Spleen (tissue), 11 donors: ENCODE measurements at regions not wholly inside any gene's neighbourhood (a gene's known extent, or its start where the extent isn't known, plus 50 kb on each side); places are given as distances from the start of the nearest gene placed in this dataset.

Source experiments
- DNase-seq: peaks from one replicate; pipeline ENCODE4 v3.0.0-alpha.2; 2020
- H3K27ac ChIP-seq, 8 donors: fragments of 200-600 bp; sonication (generic) in 7 of 8; 1 replicate in 4 of 8; 2 replicates in 4 of 8; pipeline versions ENCODE4 v1.5.0 to v1.8.0; 2016 to 2021; ENCODE audit warnings: inconsistent platforms in 4 of 8, mild to moderate bottlenecking in 4 of 8, moderate library complexity in 1 of 8
- H3K27me3 ChIP-seq, 7 donors: fragments of 200-600 bp; sonication (generic) in 6 of 7; replicated peaks in 1 of 7; 1 replicate in 4 of 7; 2 replicates in 3 of 7; pipeline versions ENCODE4 v1.5.0 to v1.8.0; 2016 to 2021; ENCODE audit warnings: inconsistent platforms in 3 of 7, mild to moderate bottlenecking in 1 of 7
- H3K36me3 ChIP-seq, 6 donors: fragments of 200-600 bp; sonication (generic) in 5 of 6; 1 replicate in 4 of 6; 2 replicates in 2 of 6; pipeline versions ENCODE4 v1.5.0 to v1.8.0; 2016 to 2021; ENCODE audit warnings: inconsistent platforms in 2 of 6
- H3K4me1 ChIP-seq, 6 donors: fragments of 200-600 bp; sonication (generic) in 5 of 6; 1 replicate in 3 of 6; 2 replicates in 3 of 6; pipeline versions ENCODE4 v1.5.0 to v1.8.0; 2016 to 2021; ENCODE audit warnings: inconsistent platforms in 3 of 6
- H3K4me3 ChIP-seq, 8 donors: fragments of 200-600 bp; sonication (generic) in 7 of 8; 1 replicate in 4 of 8; 2 replicates in 4 of 8; pipeline versions ENCODE4 v1.5.0 to v1.8.0; 2016 to 2021; ENCODE audit warnings: inconsistent platforms in 4 of 8, mild to moderate bottlenecking in 4 of 8, moderate library complexity in 2 of 8
- H3K9me3 ChIP-seq, 8 donors: fragments of 200-600 bp; sonication (generic) in 7 of 8; 1 replicate in 4 of 8; 2 replicates in 4 of 8; pipeline versions ENCODE4 v1.5.0 to v1.8.0; 2016 to 2021; ENCODE audit warnings: inconsistent platforms in 4 of 8
- CTCF ChIP-seq, 11 experiments: fragments of 200-600 bp in 7 of 11; fragments of 450-650 bp in 4 of 11; sonication (generic) in 4 of 11; IDR thresholded peaks in 8 of 11; conservative IDR thresholded peaks in 3 of 11; 1 replicate in 7 of 11; 2 replicates in 4 of 11; pipeline versions ENCODE4 v1.4.0 to v1.8.0; 2016 to 2021; ENCODE audit warnings: antibody characterized with exemption in 11 of 11, inconsistent platforms in 4 of 11, mild to moderate bottlenecking in 1 of 11
- POLR2A ChIP-seq, 3 donors: fragments of 450-650 bp; IDR thresholded peaks; one replicate each; pipeline ENCODE4 v1.5.1; 2017; ENCODE audit warnings: antibody characterized with exemption in 3 of 3, mild to moderate bottlenecking in 1 of 3
- POLR2AphosphoS5 ChIP-seq, 3 donors: sonication (generic); formaldehyde crosslinking; IDR thresholded peaks; one replicate each; pipeline ENCODE4 v1.5.1; 2017; ENCODE audit warnings: antibody characterized with exemption in 3 of 3
- WGBS, 5 donors: extraction: QIAGEN DNeasy Blood & Tissue Kit in 3 of 5; methylation state at CpG; one replicate each; pipeline versions ENCODE4 v1.1.5 to v1.1.7; 2013 to 2018; 5-methylcytosine and 5-hydroxymethylcytosine counted together
- intact Hi-C: fragments of 100-400 bp; cut with DNase I; formaldehyde crosslinking; loops from one replicate; pipeline ENCODE4 v1.15.0; 2023; ENCODE audit warnings: low total_unique reads
- donor health status: healthy with polysubstance abuse.
- donor health status: DM: no; HTN: no; CAD: no; lungs with moderate emphysema.
- donor health status: DM: no; HTN: no; CAD: no.
- donor health status: Bipolar disorder and iron deficiency.
- donor health status: healthy.
- donor health status: DM: no; HTN: no; CAD: no.
- donor health status: DM: yes; HTN: yes; CAD: no.

GRCh38 chr5:67490543-67491321, 294.1 kb upstream of the CD180 start:
- H3K4me1 ChIP-seq: no peaks in the 10 kb centered on the region
- H3K27me3 ChIP-seq: no peaks in the 10 kb centered on the region
- no peaks in the 10 kb centered on the region for H3K36me3 ChIP-seq
- no peak overlapping the region for H3K4me3 ChIP-seq
- 73 to 87% (median 78%) methylated on average over 8 of the region's 8 CpGs for WGBS, 5 donors
- TF ChIP-seq POLR2AphosphoS5 (IDR thresholded peaks at IDR 0.05): no peak
- no peak for TF ChIP-seq CTCF (IDR thresholded peaks at IDR 0.05 in 8 of 11, conservative IDR thresholded peaks at IDR 0.05 in 3 of 11)
- TF ChIP-seq POLR2A (IDR thresholded peaks at IDR 0.05): no peak
- H3K9me3 ChIP-seq: no peaks in the 10 kb centered on the region
- intact Hi-C loops: no loop called here
- DNase-seq: no peak
- no peak overlapping the region for H3K27ac ChIP-seq

- no peak for DNase-seq
- TF ChIP-seq CTCF (IDR thresholded peaks at IDR 0.05 in 8 of 11, conservative IDR thresholded peaks at IDR 0.05 in 3 of 11): no peak
- WGBS, 5 donors: 93 to 96% (median 95%) methylated on average over 4 of the region's 4 CpGs
- H3K4me1 ChIP-seq: no peaks in the 10 kb centered on the region
- intact Hi-C loops: no loop called here
- H3K27me3 ChIP-seq: no peaks in the 10 kb centered on the region
- no peak overlapping the region for H3K27ac ChIP-seq
- no peak overlapping the region for H3K4me3 ChIP-seq
- no peaks in the 10 kb centered on the region for H3K36me3 ChIP-seq
- peaks cover 0 to 2% (median 0%) of the 10 kb centered on the region in 8 donors for H3K9me3 ChIP-seq
Observed at GRCh38 chr5:67488885-67489284, 292.3 kb upstream of the CD180 start.

- Histone ChIP-seq H3K27ac (no peak overlapping the region), H3K9me3 (peaks cover 0 to 3% (median 0%) of the 10 kb centered on the region in 8 donors), H3K4me1 (no peaks in the 10 kb centered on the region), H3K36me3 (no peaks in the 10 kb centered on the region), H3K4me3 (no peak overlapping the region), H3K27me3 (no peaks in the 10 kb centered on the region)
- no peak for DNase-seq
- intact Hi-C loops: no loop called here
- 79 to 88% (median 85%) methylated on average over 4 of the region's 4 CpGs for WGBS, 5 donors
- TF ChIP-seq CTCF (IDR thresholded peaks at IDR 0.05 in 8 of 11, conservative IDR thresholded peaks at IDR 0.05 in 3 of 11) (no peak), POLR2AphosphoS5 (IDR thresholded peaks at IDR 0.05) (no peak), POLR2A (IDR thresholded peaks at IDR 0.05) (no peak)
Observed at GRCh38 chr5:67487862-67488261, 291.3 kb upstream of the CD180 start.

- no peak for DNase-seq
- H3K36me3 ChIP-seq: no peaks in the 10 kb centered on the region
- no peaks in the 10 kb centered on the region for H3K4me1 ChIP-seq
- intact Hi-C loops: no loop called here
- no peak overlapping the region for H3K4me3 ChIP-seq
- H3K9me3 ChIP-seq: peaks cover 0 to 3% (median 0%) of the 10 kb centered on the region in 8 donors
- H3K27me3 ChIP-seq: no peaks in the 10 kb centered on the region
- H3K27ac ChIP-seq: no peak overlapping the region
- no peak for TF ChIP-seq POLR2AphosphoS5 (IDR thresholded peaks at IDR 0.05)
- no peak for TF ChIP-seq POLR2A (IDR thresholded peaks at IDR 0.05)
- no peak for TF ChIP-seq CTCF (IDR thresholded peaks at IDR 0.05 in 8 of 11, conservative IDR thresholded peaks at IDR 0.05 in 3 of 11)
- 69 to 81% (median 73%) methylated on average over 2 of the region's 2 CpGs for WGBS, 5 donors
Observed at GRCh38 chr5:67483453-67484030, 286.9 kb upstream of the CD180 start.
